ENCODE measurements at regions not wholly inside any gene's neighbourhood (a gene's known extent, or its start where the extent isn't known, plus 50 kb on each side); places are given as distances from the start of the nearest gene placed in this dataset.
"Not testable (repeated sequence)": the region's sequence is repeated elsewhere in the genome, so short reads cannot be mapped to it uniquely, and the experiment has no call there.

- DNase-seq: no peak
- no peak for ATAC-seq (ENCODE audit: poor library complexity)
- intact Hi-C loops (cut with DNase I): no loop called here
Measured at GRCh38 chr5:52577546-52577945, 210.2 kb upstream of the ITGA1 start.

DNA sequence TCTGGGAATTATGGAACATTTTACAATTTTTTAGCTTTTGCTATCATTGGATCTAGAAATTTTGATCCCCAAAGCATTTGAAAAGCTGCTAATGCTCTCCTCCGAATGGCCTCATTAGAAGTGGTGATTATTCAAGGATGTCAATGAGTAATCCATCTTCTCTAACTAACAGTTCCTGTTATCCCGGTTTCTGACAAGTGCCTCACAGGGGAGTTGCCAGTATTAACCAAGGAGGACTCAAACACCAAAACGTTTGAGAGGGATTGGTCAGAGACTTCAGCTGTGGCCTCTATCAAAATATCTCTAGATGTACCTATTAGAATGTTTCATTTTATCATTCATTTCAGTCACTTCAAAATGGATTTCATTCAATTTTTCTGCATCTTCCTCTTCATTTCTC is 208.3 kb upstream of the ITGA1 start:
- no peak for ATAC-seq (ENCODE audit: poor library complexity)
- no peak for DNase-seq
- intact Hi-C loops (cut with DNase I): no loop called here

GRCh38 chr5:52580921-52581320 is 206.8 kb upstream of the ITGA1 start:
- DNase-seq (no peak), ATAC-seq (ENCODE audit: poor library complexity) (no peak)
- intact Hi-C loops (cut with DNase I): no loop called here

- intact Hi-C loops (cut with DNase I): no loop called here
- ATAC-seq (ENCODE audit: poor library complexity): no peak
Measured at GRCh38 chr5:52582313-52582712, 205.4 kb upstream of the ITGA1 start.

DNA sequence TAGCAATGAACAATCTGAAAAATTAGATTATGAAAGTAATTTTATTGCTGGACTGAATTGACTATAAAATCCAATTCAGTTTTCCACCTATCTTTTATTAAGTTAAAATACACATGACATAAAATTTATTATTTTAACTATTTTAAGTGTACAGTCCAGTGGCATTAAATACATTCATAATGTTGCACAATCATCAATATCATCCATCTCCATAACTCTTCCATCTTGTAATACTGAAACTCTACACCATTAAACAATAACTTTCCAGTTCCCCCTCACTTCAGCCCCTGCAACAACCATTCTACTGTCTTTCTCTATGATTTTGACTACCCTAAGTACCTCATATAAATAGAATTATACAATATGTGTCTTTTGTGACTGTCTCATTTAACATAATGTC is 200.6 kb upstream of the ITGA1 start:
- no peak for ATAC-seq (ENCODE audit: poor library complexity)
- intact Hi-C loops (cut with DNase I): no loop called here
- no peak for DNase-seq

More at GRCh38 chr5:52582313-52582712, 205.4 kb upstream of the ITGA1 start:
- DNase-seq: no peak

- intact Hi-C loops (cut with DNase I): no loop called here
- DNase-seq (no peak), ATAC-seq (ENCODE audit: poor library complexity) (no peak)
Measured at GRCh38 chr5:52597625-52598024, 190.1 kb upstream of the ITGA1 start.

- intact Hi-C loops (cut with DNase I): no loop called here
- DNase-seq (no peak), ATAC-seq (ENCODE audit: poor library complexity) (no peak)
Measured at GRCh38 chr5:52598968-52599367, 188.7 kb upstream of the ITGA1 start.

DNA sequence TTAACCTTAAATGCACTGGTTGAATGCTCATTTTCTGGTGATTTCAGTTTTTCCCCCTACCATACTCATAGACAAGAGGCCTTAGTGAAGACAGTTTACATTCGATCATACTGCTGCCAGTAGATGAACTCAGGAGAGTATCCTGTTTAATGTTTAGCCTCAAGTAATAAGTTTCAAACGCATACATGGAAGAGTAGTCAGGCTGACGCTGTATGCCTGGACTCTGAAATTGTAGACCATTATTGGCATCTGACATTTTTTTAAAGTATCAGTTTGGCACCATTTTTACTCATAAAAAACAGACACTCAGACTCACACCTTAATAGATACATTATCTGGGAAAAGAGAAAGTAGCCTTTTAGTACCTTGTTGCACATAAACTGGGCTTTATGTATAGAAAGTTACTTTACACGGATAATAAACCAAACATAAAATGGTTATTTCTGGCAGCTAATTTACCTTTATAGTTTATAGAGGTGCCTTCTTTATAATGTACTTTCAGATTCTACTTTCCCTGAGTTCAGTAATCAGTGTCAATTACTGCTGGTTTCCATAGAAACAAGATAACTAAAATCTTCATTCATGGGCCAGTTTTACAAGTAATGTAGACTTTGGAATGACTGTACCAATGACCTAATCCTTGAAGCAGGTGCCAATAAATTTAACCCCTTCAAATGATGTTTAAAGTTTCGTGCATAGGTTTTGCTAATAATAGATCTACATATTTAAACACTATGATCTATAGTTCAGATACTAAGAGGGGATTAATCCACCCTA is 183.8 kb upstream of the ITGA1 start:
- DNase-seq (no peak), ATAC-seq (ENCODE audit: poor library complexity) (no peak)
- intact Hi-C loops (cut with DNase I): no loop called here

DNA sequence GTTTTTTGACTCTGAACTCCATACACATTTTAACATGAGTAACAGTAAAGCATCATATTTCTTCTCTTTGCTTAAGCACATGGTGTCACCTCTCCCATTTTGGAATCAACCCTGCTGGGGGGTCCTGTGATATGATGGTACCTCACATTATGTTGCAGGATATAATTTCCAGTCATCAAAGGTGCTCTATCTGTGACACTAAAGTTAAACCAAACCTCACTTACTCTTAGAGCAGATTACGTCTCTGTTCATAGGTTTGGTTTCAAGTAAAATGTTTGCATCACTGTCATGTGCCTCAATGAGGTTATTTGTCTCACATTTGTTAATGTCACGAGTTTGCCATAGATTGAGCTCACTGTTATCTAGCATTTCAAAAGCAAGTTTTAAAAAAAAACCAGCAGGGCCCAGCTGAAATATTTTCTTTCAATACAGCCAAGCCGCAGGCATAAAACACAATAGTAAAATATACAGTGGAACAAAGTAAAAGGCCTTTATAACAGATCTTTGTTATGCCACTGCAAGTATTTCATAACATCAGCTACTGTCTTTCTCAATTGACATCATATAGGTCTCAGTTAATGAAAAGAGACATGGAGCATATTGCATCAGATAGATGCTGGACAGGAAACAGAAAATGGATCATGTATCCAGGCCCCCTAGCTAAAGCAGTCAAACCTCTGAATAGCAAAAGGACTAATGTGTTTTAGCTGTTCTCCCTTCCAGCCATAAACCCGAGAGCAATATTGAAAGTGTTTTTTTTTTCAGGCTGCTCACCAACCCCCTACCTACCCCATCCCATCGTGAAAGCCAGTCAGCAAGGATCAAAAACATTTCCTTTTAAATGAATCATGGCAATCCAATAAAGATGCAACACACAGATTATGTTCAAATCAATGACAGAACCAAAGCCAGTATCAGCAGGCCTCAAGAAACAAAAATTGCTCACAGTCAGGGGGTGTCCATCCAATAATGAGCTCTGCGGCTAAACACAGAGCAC is 182.1 kb upstream of the ITGA1 start:
- no peak for DNase-seq
- ATAC-seq (ENCODE audit: poor library complexity): no peak
- intact Hi-C loops (cut with DNase I): no loop called here

DNA sequence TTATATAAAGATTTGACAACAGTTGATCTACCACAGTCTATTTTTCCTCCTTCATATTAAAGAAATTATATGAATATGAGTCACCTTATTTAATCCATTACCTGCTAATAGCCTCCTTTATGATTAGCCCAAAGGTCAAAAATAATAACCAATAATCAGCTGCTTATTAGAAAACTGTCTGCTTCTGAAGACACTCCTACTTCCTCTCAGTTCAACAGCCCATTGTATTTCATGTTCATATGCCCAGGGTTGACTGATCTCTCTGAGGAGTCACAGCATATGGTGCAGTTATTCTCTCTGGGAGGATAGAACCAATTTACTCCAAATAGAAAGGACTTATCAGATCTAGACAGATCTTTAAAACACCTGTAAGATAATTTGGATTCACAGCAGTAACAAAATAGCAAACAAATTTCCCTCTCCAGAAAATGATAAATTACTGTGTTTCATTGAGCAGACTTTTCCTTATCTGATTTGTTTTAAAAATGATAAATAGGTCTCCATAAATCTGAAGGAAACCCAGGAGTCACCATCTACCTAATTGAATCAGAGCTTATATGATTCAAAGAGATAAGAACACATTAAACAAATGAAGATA is 180.4 kb upstream of the ITGA1 start:
- ATAC-seq (ENCODE audit: poor library complexity) (no peak), DNase-seq (no peak)
- intact Hi-C loops (cut with DNase I): no loop called here

GRCh38 chr5:52620315-52620714 is 167.4 kb upstream of the ITGA1 start:
- intact Hi-C loops (cut with DNase I): no loop called here
- DNase-seq (no peak), ATAC-seq (ENCODE audit: poor library complexity) (no peak)

DNA sequence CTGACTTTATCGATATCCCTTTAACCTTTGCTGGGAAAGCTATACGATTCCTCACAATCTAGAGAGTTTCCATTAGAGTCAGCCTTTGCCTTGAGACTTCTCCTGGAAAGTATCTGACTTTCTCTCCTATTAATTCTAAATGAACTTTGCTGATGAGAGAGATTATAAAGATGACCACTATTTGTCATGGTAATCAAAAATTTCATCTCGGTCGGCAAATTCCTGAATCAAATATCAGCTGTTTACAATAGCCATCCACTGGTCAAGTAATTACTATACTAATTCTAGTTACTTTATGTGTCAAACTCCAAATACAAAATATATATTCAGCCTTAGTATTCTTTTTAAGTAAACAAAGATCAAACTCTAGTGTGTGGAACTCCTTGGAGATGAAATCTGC is 164.4 kb upstream of the ITGA1 start:
- intact Hi-C loops (cut with DNase I): no loop called here
- no peak for DNase-seq
- no peak for ATAC-seq (ENCODE audit: poor library complexity)

- ATAC-seq (ENCODE audit: poor library complexity): no peak
- intact Hi-C loops (cut with DNase I): no loop called here
- DNase-seq: no peak
Measured at GRCh38 chr5:52624291-52624690, 163.4 kb upstream of the ITGA1 start.

GRCh38 chr5:52626312-52626711 is 161.4 kb upstream of the ITGA1 start:
- DNase-seq: no peak
- intact Hi-C loops (cut with DNase I): no loop called here
- ATAC-seq (ENCODE audit: poor library complexity): no peak

GRCh38 chr5:52627740-52628139 is 160.0 kb upstream of the ITGA1 start:
- no peak for DNase-seq
- ATAC-seq (ENCODE audit: poor library complexity): no peak
- intact Hi-C loops (cut with DNase I): no loop called here

GRCh38 chr5:52632281-52632680 is 155.4 kb upstream of the ITGA1 start:
- ATAC-seq (ENCODE audit: poor library complexity) (no peak), DNase-seq (no peak)
- intact Hi-C loops (cut with DNase I): no loop called here

DNA sequence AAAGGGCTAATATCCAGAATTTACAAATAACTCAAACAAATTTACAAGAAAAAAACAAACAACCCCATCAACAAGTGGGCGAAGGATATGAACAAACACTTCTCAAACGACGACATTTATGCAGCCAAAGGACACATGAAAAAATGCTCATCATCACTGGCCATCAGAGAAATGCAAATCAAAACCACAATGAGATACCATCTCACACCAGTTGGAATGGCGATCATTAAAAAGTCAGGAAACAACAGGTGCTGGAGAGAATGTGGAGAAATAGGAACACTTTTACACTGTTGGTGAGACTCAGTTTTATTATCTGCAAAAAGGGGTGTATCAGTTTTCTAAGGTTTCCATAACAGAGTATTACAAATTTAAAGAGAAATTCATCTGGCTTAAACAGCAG is 153.5 kb upstream of the ITGA1 start:
- DNase-seq; ATAC-seq (ENCODE audit: poor library complexity); intact Hi-C loops (cut with DNase I): not testable (repeated sequence)

GRCh38 chr5:52638732-52639131 is 149.0 kb upstream of the ITGA1 start:
- DNase-seq (no peak), ATAC-seq (ENCODE audit: poor library complexity) (no peak)
- intact Hi-C loops (cut with DNase I): no loop called here

DNA sequence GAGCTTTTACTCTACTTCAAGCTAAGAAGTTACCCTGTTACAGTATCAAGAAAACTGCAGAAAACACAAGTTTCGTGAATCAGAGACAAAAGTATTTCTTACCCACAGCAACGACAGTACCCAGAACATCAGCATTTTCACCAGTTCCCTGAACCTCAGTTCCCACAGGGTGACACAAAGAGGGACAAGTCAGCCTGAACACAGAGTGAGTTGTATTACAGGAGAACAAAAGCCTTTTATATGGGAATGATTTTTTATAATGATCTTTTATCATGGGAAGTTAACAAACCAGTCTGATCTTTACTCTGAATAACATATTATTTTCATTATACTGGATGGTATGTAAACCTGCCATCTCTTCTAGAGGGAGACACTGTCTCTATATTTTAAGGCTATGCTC is 139.0 kb upstream of the ITGA1 start:
- intact Hi-C loops (cut with DNase I): no loop called here
- DNase-seq: no peak
- ATAC-seq (ENCODE audit: poor library complexity): no peak
